ENCODE measurements at regions not wholly inside any gene's neighbourhood (a gene's known extent, or its start where the extent isn't known, plus 50 kb on each side); places are given as distances from the start of the nearest gene placed in this dataset.

DNA sequence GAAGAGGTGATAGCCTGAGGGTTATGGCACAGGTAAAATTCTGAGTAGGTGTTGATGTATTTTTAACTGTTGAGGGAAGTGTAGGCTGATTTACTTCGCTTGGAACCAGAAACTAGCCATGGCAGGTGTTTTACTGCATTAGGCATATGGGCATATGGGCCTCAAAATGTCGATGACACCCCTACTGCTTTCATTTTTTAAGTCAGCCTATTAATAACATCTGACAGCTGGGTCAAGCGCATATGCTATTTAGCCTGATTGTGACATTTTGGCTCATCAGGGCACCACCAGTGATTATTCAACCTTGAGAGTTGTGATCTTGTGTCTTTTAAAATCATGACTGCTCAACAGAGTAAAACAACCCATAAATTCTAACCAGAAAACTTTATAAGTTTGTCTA is 1396.9 kb upstream of the NXPH2 start:
- TF ChIP-seq, protein P1, sequence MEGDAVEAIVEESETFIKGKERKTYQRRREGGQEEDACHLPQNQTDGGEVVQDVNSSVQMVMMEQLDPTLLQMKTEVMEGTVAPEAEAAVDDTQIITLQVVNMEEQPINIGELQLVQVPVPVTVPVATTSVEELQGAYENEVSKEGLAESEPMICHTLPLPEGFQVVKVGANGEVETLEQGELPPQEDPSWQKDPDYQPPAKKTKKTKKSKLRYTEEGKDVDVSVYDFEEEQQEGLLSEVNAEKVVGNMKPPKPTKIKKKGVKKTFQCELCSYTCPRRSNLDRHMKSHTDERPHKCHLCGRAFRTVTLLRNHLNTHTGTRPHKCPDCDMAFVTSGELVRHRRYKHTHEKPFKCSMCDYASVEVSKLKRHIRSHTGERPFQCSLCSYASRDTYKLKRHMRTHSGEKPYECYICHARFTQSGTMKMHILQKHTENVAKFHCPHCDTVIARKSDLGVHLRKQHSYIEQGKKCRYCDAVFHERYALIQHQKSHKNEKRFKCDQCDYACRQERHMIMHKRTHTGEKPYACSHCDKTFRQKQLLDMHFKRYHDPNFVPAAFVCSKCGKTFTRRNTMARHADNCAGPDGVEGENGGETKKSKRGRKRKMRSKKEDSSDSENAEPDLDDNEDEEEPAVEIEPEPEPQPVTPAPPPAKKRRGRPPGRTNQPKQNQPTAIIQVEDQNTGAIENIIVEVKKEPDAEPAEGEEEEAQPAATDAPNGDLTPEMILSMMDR (IDR thresholded peaks at IDR 0.05): no peak
- TF ChIP-seq POLR2A (IDR thresholded peaks at IDR 0.05) (no peak), POLR2AphosphoS5 (IDR thresholded peaks at IDR 0.05; ENCODE audit: insufficient read depth in 1 of 2, low read depth in 1 of 2) (no peak)

Measured in vagina (tissue), 2 donors.